Ureter (tissue), 1 donor: ENCODE measurements at regions not wholly inside any gene's neighbourhood (a gene's known extent, or its start where the extent isn't known, plus 50 kb on each side); places are given as distances from the start of the nearest gene placed in this dataset.

Experiments
- DNase-seq: peaks from one replicate; pipeline ENCODE4 v3.0.0-alpha.2; 2020; ENCODE audit warnings: low spot score
- donor health status: DM: yes; HTN: yes; CAD: no.

DNA sequence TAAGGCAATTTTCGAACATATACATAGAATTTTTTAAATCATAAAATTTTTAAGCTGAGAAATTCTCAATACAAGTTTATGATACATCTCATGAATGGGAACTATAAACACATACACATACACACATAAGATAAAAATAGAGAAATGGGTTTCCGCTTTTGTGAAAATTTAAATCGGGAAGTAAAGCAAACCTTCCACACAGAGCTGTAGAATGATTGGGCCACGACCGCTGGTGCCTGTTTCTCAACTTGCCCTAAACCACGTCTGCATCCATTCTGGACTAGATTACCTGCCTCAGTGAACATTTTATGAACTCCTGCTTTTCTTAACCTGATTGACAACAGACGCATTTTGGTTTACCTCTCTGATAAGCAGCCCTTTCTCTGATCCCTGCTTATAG, 264.4 kb downstream of the SKAP2 start:
- DNase-seq = no peak

DNA sequence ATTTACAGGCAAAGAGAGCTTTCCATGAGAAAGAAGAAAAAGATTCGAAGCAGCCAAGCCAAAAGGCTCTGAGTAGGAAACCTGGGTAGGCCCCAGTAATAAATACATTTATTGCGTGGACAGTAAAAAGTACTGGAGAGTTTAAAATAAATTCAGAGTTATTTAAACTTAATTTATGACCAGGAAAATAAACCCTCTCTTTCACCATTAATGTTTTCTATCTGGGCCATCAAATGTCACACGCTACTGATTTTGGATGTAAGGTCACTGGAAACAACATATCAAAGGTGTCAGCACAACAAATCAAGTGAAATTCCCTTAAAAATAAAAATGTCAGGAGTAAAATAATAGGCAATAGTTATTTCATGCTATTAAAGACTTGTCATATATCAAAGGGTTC, 264.0 kb downstream of the SKAP2 start:
- no peak for DNase-seq

DNA sequence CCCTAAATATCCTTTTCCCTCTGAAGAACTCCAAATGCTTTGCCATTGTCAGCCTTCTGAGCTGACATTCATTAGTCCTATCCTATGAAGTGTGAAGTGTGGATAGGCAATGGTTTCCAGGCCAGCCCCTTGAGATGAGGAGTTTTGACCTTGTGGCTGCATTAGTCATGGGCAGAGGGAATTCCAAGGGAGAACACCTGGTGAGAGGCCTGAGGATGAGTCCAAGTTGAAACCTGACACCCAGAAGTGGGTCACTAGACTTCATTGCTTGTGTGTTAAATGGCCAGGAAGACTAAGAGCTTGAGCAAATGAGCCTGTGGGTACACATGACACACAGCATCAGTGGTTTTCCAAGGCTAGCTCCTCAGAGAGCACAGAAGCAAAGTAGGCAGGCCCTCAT, 260.8 kb downstream of the SKAP2 start:
- DNase-seq = no peak

DNA sequence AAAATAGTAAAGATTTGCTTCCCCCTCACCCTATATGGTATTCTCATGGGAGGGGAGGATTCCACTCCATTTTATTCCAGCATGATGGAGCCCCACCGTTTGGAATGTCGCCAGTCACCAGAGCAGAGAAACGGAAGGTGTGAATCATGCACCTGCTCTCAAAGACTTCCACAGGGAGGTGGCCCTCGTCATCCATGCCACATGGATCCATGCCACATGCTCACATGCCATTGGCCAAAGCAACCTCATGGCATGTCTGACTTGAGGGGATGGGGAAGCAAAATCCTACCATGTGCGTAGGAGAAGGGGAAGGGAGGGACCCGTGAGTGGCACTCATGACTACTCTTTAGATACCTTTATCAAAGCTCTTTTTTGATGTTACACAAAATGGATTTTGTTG, 256.0 kb downstream of the SKAP2 start:
- DNase-seq = peak; percentile 22

DNA sequence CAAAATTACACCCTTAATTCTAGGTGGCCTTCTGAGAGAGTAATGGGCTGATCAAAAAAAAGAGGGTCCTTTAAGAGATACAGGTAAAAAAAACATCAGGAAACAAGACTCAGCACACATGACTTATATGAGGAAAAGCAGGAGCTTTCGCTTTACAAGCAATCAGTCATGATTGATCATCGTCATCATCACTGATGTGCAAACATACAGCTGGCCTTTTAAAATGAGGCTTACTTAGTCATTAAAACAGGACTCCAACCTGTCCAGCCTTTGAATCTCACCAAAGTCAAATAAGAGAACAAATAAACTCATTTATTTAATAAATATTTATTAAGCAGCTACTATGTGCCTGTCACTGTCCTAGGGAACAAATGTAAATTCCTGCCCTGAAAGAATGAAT, 255.3 kb downstream of the SKAP2 start:
- no peak for DNase-seq

DNA sequence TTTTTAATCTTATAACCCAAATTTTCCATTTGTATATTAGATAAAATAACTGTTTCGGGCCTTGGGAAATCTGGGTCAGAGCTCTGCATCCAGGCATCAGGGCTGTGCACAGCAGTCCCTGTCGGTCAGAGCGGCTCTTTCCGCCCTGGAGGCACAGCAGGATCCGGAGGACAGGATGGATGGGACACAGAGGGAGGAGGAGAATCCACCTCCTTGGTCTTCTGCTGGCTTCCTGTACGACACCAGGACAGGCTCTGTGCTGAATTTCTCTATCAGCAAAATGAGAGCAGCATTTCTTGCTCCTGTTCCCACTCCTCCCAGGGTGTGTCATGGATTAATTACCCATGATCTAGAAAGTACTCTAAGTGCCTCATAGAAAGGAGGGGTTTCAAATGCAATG, 254.9 kb downstream of the SKAP2 start:
- no peak for DNase-seq

DNA sequence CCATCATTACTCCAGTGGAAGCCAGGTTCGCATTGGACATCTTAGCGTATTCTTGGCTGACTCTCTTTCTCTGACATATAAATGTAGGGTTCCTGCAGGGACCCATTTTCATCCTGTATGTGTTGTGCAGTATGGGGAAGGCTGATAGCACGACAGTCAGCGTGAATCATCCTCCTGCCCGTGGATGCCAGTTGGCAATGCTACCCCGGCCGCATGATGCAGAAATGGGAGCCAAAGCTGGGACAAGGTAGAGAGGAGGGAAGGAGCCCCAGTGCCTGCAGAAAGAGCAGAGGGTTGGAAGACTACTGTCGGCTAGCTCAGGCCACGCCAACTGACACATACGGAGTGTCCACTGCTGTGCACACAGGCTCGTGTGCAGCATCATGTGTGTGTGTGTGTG, 251.6 kb downstream of the SKAP2 start:
- no peak for DNase-seq

DNA sequence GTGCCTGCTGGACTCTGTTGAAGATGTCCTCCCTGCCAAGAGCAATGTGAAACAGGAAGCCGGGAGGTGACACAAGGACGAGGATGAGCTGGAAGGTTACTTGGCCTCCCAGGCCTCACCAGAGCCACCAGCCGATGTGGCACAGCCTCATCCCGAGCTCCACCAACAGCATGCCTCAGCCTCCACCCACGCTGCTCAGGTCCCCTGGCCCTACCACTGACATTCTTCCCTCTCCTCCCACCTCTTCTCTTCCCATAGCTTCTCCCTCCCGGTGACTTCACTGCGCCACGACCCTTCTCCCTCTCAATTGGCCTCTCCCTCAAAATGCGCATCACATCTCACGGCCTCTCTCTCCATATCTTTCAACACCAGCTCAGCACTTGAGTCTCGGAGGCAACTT, 249.9 kb downstream of the SKAP2 start:
- DNase-seq = peak; percentile 12

DNA sequence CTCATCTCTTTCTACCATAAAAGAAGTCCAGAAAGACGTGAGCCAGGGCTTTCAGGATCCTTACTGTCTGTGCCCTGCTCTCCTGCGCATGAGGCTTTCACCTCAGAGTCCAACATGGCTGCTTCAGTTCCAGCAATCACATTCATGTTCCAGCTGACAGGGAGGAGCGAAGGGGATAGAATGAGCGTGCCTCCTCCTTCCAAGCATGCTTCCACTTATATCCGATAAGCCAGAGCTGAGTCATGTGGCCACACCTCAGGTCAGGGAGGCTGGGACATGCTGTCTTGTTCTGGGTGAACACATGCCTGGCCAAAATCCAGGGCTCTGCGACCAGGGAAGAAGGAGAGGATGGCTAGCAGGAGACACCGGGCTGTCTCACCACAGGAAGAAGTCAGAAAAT, 248.2 kb downstream of the SKAP2 start:
- DNase-seq = peak; percentile 29

DNA sequence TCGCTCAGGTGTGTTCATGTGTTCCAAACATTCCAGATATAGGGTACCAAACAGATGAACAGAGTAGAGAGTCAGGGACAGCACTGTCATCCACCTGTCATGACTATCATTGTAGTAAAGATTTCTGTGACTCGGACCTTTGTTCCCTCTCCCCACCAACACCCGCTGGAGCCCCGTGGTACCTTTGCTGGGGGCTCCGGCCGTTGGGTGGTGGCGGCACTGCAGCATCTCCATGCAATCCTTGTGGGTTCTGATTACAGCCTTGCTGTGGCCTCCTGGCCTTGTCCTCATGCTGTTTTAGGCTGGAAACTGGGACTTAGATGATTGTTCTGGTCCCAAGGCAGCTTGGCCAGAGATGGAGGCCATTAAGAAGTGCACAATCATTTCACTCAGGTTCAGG, 247.3 kb downstream of the SKAP2 start:
- DNase-seq = peak; percentile 7
